Skin of body (tissue), 1 donor: ENCODE measurements at regions not wholly inside any gene's neighbourhood (a gene's known extent, or its start where the extent isn't known, plus 50 kb on each side); places are given as distances from the start of the nearest gene placed in this dataset.
"Not testable (repeated sequence)": the region's sequence is repeated elsewhere in the genome, so short reads cannot be mapped to it uniquely, and the experiment has no call there.

Source experiments
- DNase-seq: peaks from one replicate; lab custom pipeline; 2025; lab: John Stamatoyannopoulos, UW

GRCh38 chr15:67944010-67944641 is 104.3 kb upstream of the RNU6-1 start:
- DNase-seq = no peak

GRCh38 chr15:67945131-67945530 is 105.3 kb upstream of the RNU6-1 start:
- DNase-seq = no peak

DNA sequence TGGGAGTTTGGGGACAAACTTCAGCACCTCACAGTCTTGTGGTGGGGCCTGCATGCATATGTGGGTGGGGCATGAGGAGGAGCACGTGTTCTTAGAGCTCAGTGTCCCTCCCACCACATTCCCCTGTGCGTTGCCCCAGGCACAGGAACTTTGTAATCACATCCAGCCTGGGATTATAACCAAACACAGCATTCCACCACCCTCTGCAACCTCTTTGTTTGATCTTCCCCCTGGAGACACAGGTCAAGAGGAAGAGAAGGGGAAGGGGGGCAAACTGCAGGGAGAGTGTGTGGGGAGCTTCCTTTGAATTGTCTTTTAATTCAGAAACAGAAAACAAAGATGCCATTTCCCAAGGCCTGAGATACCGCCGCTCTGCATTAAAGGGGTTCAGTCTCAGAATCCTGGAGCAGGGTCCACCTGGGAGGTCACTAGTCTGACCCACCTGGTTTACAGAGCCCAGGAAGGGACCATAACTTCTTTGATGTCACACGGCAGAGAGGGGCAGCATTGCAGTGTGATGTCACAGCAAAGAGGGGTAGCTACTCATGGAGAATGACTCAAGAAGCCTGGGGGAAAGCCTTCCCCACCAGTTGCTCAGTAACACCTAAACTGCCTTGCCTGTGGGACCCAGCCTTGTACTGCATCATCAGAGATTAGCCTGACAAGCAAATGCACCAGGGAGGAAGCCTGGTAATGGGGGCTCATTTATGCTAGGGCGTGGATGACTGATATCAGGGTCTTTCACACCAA is 106.3 kb upstream of the RNU6-1 start:
- DNase-seq = no peak

GRCh38 chr15:67946701-67947100 is 106.9 kb upstream of the RNU6-1 start:
- no peak for DNase-seq

- DNase-seq = no peak
Measured at GRCh38 chr15:67947254-67948039, 106.7 kb upstream of the PIAS1 start.

GRCh38 chr15:67948215-67948614 is 105.9 kb upstream of the PIAS1 start:
- no peak for DNase-seq

DNA sequence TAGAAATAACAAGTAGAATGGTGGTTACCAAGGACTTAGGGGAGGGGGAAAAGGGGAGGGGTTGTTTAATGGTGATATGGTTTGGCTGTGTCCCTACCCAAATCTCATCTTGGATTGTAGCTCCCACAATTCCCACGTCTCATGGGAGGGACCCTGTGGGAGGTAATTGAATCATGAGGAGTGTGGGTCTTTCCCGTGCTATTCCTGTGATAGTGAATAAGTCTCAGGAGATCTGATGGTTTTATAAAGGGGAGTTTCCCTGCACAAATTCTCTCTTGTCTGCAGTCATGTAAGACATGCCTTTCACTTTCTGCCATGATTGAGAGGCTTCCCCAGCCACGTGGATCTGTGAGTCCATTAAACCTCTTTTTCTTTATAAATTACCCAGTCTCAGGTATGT is 102.9 kb upstream of the PIAS1 start:
- DNase-seq = not testable (repeated sequence)

DNA sequence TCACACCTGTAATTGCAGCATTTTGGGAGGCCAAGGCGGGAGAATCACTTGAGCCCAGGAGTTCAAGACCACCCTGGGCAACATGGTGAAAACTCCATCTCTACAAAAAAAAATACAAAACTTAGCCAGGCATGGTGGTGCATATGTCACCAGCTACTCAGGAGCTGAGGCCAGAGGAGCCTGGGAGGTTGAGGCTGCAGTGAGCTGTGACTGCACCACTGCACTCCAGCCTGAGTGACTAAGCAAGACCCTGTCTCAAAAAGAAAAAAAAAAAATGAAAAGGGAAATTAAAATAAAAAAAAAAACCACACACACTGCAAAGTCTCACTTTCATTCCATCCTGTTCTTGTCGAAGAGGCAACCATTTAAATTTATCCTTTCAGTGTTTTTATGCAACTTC is 100.8 kb upstream of the PIAS1 start:
- no peak for DNase-seq

GRCh38 chr15:67955252-67955651 is 98.9 kb upstream of the PIAS1 start:
- DNase-seq = no peak

- peak; percentile 51 for DNase-seq
Measured at GRCh38 chr15:67957435-67958132, 96.5 kb upstream of the PIAS1 start.

DNA sequence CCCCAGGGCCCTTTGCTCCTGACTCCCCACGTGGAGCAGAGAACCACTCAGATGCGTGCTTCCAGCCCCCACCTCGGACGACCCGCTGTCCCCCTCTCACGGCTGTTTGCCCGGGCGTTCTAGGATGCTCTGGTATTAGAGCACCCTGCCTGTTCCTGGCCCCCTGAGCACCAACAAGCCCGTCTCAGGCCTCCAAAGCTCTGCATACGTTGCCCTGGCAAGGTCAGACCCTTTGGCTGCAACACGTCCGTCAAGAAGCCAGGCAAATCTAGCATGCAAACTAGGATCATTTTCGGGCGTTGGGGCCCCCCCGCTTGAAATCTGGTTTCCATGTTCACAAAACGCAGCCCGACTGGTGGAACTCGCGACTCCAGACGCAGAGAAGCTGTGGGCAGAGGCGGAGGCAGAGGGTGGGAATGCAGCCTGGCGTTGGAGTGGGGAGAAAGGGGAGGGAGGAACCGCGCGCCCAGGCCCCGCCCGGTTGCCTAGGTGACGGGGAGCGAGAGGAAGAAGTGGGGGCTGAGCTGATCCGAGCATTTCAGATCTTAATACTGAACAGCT is 86.2 kb upstream of the PIAS1 start:
- DNase-seq = peak; percentile 34

- no peak for DNase-seq
Measured at GRCh38 chr15:67968564-67968963, 85.6 kb upstream of the PIAS1 start.

- no peak for DNase-seq
Measured at GRCh38 chr15:67968966-67969365, 85.1 kb upstream of the PIAS1 start.

DNA sequence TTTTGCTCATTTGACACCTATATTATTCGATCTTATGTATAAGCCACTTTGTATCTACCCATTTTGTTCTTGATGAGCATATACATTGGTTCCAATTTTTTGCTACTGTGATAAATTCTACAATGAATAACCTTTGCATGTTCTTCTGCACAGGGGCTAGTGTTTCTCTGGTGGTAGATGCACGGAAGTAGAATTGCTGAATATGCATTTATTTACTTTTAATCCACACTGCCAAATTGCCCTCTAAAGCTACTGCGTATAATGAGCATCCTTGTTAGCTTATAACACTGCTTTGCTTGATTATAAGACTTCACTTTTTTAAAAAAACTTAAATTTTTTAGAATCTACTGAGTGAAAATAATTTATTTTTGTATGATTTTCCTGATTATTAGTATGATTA is 84.2 kb upstream of the PIAS1 start:
- DNase-seq = no peak

- DNase-seq = no peak
Measured at GRCh38 chr15:67972377-67972776, 81.7 kb upstream of the PIAS1 start.

DNA sequence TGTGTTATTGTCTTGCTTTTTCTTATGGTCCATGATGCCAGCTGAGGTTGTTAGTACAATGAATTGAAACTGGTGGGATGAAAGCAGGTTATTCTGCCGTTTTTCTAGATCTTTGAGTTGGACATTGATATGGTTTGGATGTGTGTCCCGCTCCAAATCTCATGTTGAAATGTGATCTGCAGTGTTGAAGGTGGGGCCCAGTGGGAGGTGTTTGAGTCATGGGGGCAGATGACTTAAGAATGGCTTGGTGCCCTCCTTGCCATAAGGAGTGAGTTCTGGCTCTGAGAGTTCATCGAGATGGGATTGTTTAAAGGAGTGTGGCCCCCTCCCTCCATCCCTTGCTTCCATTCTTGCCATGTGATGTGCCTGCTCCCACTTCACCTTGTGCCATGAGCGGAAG is 80.3 kb upstream of the PIAS1 start:
- no peak for DNase-seq

DNA sequence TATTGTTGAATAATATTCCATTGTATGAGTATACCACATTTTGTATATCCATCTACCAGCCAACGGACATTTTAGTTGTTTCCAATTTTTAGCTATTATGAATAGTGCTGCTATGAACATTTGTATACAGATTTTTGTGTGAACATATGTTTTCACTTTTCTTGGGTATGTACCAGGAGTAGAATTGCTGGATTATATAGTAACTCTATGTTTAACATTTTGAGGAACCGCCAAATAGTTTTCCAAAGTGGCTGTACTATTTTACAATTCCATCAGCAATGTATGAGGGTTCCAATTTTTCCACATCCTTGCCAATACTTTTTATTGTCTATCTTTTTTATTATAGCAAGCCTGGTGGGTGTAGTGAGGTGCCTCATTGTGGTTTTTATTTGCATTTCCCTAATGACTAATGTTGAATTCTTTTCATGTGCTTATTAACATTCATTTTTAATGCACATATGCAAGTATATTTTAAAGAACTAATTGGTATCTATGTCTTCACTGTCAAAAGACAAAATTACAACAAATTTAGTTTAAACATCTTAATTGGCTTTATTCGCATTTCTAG is 77.5 kb upstream of the PIAS1 start:
- peak; percentile 22 for DNase-seq

DNA sequence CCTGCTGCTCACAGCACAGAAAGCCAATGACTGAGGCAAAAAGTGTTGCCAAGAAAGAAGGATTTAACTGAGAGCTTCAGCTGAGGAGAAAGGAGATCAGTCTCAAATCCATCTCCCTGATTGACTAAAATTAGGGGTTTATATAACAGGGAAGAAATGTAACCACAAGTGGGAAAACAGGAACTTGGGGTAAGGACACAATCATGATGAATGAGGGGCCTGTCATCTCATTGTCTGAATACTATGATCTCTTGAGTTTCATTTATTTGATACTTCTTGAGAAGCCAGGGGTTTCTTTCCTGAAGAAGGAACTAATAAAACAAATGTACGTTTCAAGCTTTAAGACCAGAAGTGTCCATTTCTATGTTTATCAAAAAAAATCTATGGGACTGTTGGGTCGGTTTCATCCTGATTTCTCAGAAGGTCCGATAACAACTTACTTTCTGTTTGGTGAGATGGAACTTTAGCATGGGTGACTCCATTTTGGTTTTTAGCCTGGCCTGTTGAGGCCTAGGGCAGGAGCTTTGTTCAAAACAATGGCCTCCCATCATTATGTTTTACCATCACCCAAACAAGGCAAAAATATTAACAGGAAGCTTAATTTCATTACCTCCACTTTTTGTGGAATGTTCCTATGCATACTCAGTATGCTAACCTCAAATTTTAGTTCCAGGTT is 76.6 kb upstream of the PIAS1 start:
- DNase-seq = no peak

- no peak for DNase-seq
Measured at GRCh38 chr15:67979281-67979680, 74.8 kb upstream of the PIAS1 start.

DNA sequence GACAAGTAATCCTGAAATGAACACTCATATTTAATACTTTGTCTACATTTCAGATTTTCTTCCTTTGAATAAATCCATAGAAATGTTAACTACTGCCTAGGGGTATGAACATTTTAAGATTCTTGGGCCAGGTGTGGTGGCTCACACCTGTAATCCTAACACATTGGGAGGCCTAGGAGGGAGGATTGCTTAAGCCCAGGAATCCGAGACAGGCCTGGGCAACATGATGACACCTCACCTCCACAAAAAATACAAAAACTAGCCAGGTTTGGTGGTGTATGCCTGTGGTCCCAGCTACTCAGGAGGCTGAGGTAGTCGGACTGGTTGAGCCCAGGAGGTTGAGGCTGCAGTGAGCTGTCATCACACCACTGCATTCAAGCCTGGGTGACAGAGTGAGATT is 73.9 kb upstream of the PIAS1 start:
- no peak for DNase-seq
